Uterus (tissue), 3 donors: ENCODE measurements at regions not wholly inside any gene's neighbourhood (a gene's known extent, or its start where the extent isn't known, plus 50 kb on each side); places are given as distances from the start of the nearest gene placed in this dataset.
"Not testable (repeated sequence)": the region's sequence is repeated elsewhere in the genome, so short reads cannot be mapped to it uniquely, and the experiment has no call there.

Experiments
- DNase-seq, 2 donors: peaks; one replicate each; pipeline ENCODE4 v3.0.0-alpha.2; 2019 to 2020
- H3K27ac ChIP-seq, 2 donors: fragments of 200-600 bp; sonication (generic); 1 replicate in 1 of 2; 2 replicates in 1 of 2; pipeline ENCODE4 v1.5.1; 2016 to 2018
- H3K27me3 ChIP-seq, 2 donors: fragments of 200-600 bp; sonication (generic); one replicate each; pipeline ENCODE4 v1.5.1; 2018 to 2019; ENCODE audit warnings: control low read depth in 1 of 2
- H3K36me3 ChIP-seq, 2 donors: fragments of 200-600 bp; sonication (generic); one replicate each; pipeline ENCODE4 v1.5.1; 2019; ENCODE audit warnings: control low read depth in 1 of 2
- H3K4me1 ChIP-seq, 2 donors: fragments of 200-600 bp; sonication (generic); one replicate each; pipeline ENCODE4 v1.5.1; 2018 to 2019; ENCODE audit warnings: control low read depth in 1 of 2
- H3K4me3 ChIP-seq, 2 donors: fragments of 200-600 bp; sonication (generic); 1 replicate in 1 of 2; 2 replicates in 1 of 2; pipeline ENCODE4 v1.5.1; 2018 to 2019; ENCODE audit warnings: mild to moderate bottlenecking in 1 of 2
- H3K9me3 ChIP-seq, 2 donors: fragments of 200-600 bp; sonication (generic); one replicate each; pipeline ENCODE4 v1.5.1; 2019; ENCODE audit warnings: control low read depth in 1 of 2
- CTCF ChIP-seq, 4 experiments: fragments of 200-600 bp in 2 of 4; fragments of 450-650 bp in 2 of 4; sonication (generic) in 2 of 4; IDR thresholded peaks; one replicate each; pipeline ENCODE4 v1.5.1; 2016 to 2019; ENCODE audit warnings: antibody characterized with exemption in 4 of 4, mild to moderate bottlenecking in 2 of 4, moderate library complexity in 1 of 4
- POLR2A ChIP-seq, 2 donors: fragments of 450-650 bp; IDR thresholded peaks; one replicate each; pipeline ENCODE4 v1.6.1; 2016; ENCODE audit warnings: antibody characterized with exemption in 2 of 2, mild to moderate bottlenecking in 1 of 2, moderate library complexity in 1 of 2
- intact Hi-C: fragments of 100-400 bp; cut with DNase I; formaldehyde crosslinking; loops from one replicate; pipeline ENCODE4 v1.15.1; 2023; ENCODE audit warnings: low total_unique reads
- donor health status: DM: yes; HTN: yes; CAD: no.

GRCh38 chr11:79506734-79507344 lies 66.0 kb upstream of the TENM4 start:
- DNase-seq = no peak
- intact Hi-C loops = no loop called here
- no peaks in the 10 kb centered on the region for H3K36me3 ChIP-seq
- H3K27ac ChIP-seq = no peak overlapping the region
- H3K9me3 ChIP-seq = no peaks in the 10 kb centered on the region
- TF ChIP-seq POLR2A (IDR thresholded peaks at IDR 0.05) (no peak), CTCF (IDR thresholded peaks at IDR 0.05) (no peak)
- H3K4me1 ChIP-seq = no peaks in the 10 kb centered on the region
- no peaks in the 10 kb centered on the region for H3K27me3 ChIP-seq
- H3K4me3 ChIP-seq = no peak overlapping the region

GRCh38 chr11:79506124-79506523 lies 65.3 kb upstream of the TENM4 start:
- no peaks in the 10 kb centered on the region for H3K4me1 ChIP-seq
- TF ChIP-seq POLR2A (IDR thresholded peaks at IDR 0.05) (no peak), CTCF (IDR thresholded peaks at IDR 0.05) (no peak)
- no peak for DNase-seq
- H3K36me3 ChIP-seq = no peaks in the 10 kb centered on the region
- no peaks in the 10 kb centered on the region for H3K9me3 ChIP-seq
- H3K27ac ChIP-seq = no peak overlapping the region
- no peaks in the 10 kb centered on the region for H3K27me3 ChIP-seq
- intact Hi-C loops = no loop called here
- no peak overlapping the region for H3K4me3 ChIP-seq

GRCh38 chr11:79503028-79503427 lies 62.2 kb upstream of the TENM4 start:
- intact Hi-C loops = no loop called here
- TF ChIP-seq CTCF (IDR thresholded peaks at IDR 0.05) = no peak
- no peak for TF ChIP-seq POLR2A (IDR thresholded peaks at IDR 0.05)

GRCh38 chr11:79501707-79502106 lies 60.9 kb upstream of the TENM4 start:
- H3K9me3 ChIP-seq = no peaks in the 10 kb centered on the region
- no peaks in the 10 kb centered on the region for H3K36me3 ChIP-seq
- H3K27me3 ChIP-seq = no peaks in the 10 kb centered on the region
- no peaks in the 10 kb centered on the region for H3K4me1 ChIP-seq
- H3K27ac ChIP-seq = no peak overlapping the region
- no peak overlapping the region for H3K4me3 ChIP-seq
- intact Hi-C loops = no loop called here
- no peak for TF ChIP-seq CTCF (IDR thresholded peaks at IDR 0.05)
- TF ChIP-seq POLR2A (IDR thresholded peaks at IDR 0.05) = no peak
- DNase-seq = no peak

More at GRCh38 chr11:79503028-79503427, 62.2 kb upstream of the TENM4 start:
- Histone ChIP-seq H3K4me3 (no peak overlapping the region), H3K9me3 (no peaks in the 10 kb centered on the region), H3K4me1 (no peaks in the 10 kb centered on the region), H3K27ac (no peak overlapping the region), H3K36me3 (no peaks in the 10 kb centered on the region), H3K27me3 (no peaks in the 10 kb centered on the region)
- DNase-seq = peak in 1 of 2 donors; percentile 29

- intact Hi-C loops = not testable (repeated sequence)
Measured at GRCh38 chr11:79499929-79500328, 59.1 kb upstream of the TENM4 start.

GRCh38 chr11:79498667-79499066 lies 57.8 kb upstream of the TENM4 start:
- Histone ChIP-seq H3K4me1 (no peaks in the 10 kb centered on the region), H3K27me3 (no peaks in the 10 kb centered on the region), H3K9me3 (no peaks in the 10 kb centered on the region), H3K27ac (no peak overlapping the region), H3K36me3 (no peaks in the 10 kb centered on the region), H3K4me3 (no peak overlapping the region)
- TF ChIP-seq CTCF (IDR thresholded peaks at IDR 0.05) (no peak), POLR2A (IDR thresholded peaks at IDR 0.05) (no peak)
- no peak for DNase-seq
- intact Hi-C loops = no loop called here

More at GRCh38 chr11:79499929-79500328, 59.1 kb upstream of the TENM4 start:
- not testable (repeated sequence) for H3K4me3 ChIP-seq, H3K4me1 ChIP-seq, H3K9me3 ChIP-seq, DNase-seq, H3K27ac ChIP-seq, H3K36me3 ChIP-seq, H3K27me3 ChIP-seq
